ENCODE measurements at regions not wholly inside any gene's neighbourhood (a gene's known extent, or its start where the extent isn't known, plus 50 kb on each side); places are given as distances from the start of the nearest gene placed in this dataset.

GRCh38 chr7:68336594-68336993, 1261.7 kb upstream of the AUTS2 start:
- TF ChIP-seq, protein P1, sequence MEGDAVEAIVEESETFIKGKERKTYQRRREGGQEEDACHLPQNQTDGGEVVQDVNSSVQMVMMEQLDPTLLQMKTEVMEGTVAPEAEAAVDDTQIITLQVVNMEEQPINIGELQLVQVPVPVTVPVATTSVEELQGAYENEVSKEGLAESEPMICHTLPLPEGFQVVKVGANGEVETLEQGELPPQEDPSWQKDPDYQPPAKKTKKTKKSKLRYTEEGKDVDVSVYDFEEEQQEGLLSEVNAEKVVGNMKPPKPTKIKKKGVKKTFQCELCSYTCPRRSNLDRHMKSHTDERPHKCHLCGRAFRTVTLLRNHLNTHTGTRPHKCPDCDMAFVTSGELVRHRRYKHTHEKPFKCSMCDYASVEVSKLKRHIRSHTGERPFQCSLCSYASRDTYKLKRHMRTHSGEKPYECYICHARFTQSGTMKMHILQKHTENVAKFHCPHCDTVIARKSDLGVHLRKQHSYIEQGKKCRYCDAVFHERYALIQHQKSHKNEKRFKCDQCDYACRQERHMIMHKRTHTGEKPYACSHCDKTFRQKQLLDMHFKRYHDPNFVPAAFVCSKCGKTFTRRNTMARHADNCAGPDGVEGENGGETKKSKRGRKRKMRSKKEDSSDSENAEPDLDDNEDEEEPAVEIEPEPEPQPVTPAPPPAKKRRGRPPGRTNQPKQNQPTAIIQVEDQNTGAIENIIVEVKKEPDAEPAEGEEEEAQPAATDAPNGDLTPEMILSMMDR (IDR thresholded peaks at IDR 0.05): no peak
- TF ChIP-seq POLR2A (IDR thresholded peaks at IDR 0.05): no peak
